ENCODE measurements at regions not wholly inside any gene's neighbourhood (a gene's known extent, or its start where the extent isn't known, plus 50 kb on each side); places are given as distances from the start of the nearest gene placed in this dataset.

DNA sequence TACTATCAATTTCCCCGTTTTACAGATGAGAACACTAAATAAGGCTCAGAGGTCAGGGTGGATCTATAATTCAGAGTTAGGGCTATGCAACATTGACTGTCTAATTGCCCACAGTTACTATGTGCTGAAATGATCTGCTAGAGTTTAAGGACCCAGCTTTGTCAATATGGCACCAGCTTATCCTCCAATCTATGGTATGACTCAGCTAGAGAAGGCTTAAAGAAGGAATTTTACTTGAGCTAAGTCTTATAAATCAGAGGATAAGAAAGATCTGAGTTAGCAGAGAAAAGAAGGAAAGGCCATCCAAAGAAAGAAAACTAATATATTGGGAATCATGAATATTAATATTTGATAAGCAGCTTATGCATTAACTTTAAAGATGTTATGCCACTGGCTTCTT lies 78.1 kb downstream of the ASB9 start:
- DNase-seq: no peak

DNA sequence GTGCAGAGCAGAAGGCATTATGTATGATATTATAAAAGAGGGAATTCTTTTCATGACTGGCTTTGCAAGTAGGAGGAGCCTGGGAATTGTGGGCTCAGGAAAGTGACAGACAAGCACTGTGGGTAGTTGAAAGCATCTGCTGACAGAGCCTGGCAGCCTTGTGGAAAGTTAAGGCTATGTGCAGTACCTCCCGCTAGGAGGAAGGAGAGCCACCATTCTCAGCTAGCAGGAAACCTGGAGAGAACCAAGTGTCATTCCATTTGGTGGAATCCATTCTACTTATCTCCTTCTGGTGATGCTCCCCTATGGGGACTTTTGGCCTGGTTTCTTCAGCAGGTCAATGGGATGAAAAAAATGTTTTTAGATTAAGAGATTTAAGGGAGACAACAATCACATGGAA lies 81.8 kb downstream of the ASB9 start:
- DNase-seq: no peak

DNA sequence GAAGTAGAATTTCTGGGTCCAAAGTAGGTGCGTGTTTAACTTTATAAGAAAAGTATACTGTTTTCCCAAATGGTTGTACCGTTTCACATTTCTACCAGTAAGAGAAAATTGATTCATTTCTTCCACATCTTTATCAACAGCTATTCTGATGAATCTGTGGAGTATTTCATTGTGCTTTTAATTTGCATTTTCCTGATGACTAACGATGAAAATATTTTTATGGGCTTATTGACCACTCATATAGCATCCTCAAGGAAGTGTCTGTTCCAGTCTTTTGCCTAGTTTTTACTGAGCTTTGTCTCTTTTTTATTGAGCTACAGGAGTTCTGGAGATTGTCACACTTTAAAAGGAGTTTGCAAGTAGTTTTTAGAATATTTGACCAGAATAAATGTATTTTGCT lies 92.6 kb downstream of the ASB9 start:
- no peak for DNase-seq

DNA sequence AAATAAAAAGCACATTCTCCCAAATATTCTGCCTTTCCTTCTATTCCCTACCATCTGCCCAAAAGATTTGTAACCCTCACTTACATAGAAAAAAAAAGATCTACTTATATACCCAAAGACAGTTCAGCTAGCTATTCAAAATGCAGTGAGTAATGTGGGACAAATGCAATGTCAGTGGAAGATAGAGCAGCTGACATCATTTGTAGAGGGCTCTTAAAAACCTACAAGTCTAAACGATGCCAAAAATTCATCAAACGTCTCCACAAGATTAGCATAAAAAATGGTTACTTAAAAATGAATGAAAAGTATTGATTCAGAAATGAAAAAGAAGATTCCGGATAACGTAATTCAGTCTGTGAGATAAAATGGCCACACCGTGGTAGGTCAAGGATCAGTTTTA lies 96.5 kb downstream of the ASB9 start:
- no peak for DNase-seq

DNA sequence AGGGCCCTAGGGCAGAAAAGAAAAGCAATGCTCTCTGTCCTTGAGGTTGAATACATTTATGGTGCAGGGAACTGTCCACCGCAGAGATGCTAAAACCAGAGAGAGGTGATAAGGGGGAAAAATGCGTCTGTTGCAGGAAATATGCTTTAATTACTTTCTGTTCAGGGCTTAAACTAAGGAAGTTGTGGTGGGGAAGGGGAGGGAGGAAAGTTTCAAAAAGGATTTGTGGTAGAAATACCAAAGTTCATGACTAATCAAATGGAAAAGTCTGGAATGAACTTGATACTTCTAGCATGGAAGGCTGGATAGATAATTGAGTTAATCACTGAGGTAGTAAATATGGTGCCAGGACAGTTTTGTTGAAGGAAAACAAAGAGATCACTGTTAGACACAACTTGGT lies 99.0 kb downstream of the ASB9 start:
- no peak for DNase-seq

DNA sequence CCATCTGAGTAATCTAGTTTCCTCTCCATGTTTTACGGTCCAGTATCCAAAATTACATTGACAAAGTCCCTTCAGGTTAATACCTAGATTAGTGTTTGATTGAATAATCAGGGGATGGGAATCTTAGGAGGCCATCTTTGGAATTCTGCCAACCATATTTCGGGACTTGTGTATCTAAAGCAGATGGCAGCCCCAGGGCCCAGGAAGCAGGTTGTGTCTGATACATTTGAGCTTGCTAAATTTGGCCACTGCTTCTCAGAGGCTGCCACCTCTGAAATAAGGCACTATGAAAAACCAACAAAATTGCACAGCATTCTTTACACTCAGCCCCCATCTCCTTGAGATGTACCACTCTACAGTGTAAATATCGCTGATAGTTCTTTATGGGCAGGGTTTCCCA lies 102.1 kb downstream of the ASB9 start:
- no peak for DNase-seq

DNA sequence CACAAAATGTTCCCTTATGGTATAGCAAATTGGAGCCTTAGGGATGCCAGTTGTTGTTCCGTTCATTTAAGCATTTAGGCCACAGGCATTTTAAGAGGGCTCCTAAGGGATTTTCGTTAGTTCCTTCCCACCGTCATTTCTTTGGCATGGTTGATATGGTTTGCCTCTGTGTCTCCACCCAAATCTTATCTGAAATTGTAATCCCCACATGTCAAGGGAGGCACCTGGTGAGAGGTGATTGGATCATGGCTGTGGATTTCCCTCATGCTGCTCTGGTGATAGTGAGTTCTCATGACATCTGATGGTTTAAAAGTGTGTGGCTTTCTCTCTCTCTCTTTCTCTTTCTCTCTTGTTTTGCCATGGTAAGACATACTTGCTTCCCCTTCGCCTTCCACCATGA lies 104.1 kb downstream of the ASB9 start:
- no peak for DNase-seq

DNA sequence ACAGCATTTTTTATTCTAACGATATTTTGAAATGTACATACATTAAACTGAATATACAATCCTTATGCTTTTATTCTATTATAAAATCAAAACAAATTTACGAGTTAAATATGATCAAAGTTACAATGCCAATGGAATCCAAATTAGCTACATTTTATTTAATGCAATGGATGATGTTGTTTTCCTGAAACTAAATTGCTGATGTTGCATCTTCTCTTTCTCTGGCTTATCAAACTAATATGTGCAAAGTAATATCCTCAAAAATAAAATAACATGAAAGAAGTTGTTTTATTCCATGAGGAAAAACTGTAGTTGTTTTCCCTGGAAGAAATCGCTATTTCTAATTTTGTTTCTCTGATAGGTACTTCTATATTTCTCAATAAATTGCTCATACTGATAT lies 106.8 kb downstream of the ASB9 start:
- no peak for DNase-seq

DNA sequence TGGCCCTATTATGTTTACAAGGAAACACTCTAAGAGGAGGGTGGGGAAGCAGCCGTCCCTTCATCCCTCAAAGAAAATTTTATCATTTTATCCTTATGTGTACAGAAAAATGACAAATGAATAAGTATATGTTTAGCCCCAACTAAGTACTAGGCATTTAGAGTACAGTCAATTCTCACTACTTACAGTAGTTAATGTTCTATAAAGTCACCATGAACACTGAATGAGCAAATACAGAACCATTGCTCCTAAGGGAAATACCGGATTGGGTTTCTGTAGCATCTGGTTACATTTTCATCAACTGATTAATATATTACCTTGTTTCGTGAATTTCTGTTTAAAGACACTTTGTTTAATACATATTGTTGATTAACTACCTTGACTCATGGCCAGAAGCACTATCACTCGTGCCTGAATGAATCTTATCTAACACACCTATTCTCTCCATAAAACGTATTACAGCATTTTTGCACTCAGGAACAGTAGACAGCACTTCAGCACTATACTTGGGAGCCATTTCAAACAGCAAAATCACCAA lies 109.3 kb downstream of the ASB9 start:
- no peak for DNase-seq

DNA sequence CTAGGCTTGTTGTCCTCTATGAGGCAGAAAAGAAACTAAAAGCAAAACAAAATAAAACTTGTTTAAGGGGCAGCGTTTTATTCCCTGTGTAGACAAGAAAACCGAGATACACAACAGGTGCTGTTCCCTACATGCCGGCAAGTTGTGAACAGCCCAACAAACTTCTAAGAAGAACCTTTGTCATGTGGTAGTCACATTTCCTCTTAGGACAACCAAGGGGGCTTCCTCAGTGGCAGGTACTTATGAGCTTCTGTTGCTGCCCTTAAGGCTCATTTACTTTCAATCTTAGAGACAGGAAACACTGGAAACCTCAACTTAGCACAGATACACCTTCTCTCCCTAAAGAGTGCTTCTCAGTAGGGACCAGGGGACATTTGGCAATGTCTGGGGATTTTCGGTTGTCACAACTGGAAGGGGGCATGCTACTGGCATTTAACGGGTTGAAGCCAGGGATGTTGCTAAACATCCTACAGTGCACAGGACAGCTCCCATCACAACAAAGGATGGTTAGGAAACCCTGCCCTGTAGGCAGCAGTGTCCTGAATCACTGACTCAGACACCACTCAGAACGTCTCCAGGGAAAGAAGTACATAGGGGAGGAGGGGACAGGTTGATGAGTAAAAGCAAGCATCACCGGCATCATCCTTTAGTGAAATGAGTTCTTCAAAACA lies 111.0 kb downstream of the ASB9 start:
- DNase-seq: peak; percentile 1

DNA sequence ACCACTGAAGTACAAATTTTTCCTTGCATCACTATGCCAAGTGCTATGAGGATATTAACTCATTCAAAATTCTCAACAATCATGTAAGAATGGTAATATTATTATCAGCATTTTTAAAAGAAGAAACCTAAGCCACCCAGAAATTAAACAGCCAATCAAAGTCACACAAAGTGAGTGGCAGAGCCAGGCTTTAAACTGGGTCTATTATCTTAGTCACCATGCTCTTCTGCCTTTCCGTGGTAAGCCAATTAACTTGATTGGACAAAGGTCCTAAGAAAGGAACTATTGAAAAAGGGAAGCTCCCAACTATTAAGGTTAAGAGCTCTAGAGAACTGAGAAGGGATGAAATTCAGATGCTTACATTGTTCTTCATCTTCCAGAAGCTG lies 111.5 kb downstream of the ASB9 start:
- DNase-seq: no peak

DNA sequence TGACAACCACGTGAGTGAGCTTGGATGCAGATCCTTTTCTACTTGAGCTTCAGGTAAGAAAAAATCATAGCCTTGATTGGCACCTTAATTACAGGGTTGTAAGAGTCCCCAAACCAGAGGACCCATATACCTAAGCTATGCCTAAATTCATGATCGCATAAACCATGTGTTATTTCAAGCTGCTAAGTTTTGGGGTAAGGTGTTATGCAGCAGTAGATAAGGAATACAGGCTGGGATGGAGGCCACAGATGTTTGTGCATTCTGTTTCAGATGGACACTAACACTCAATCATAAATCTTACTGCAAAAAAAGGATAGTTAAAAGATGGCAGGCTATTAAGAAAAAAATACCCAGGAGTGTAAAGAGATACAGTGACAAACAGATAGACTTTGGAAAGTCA lies 112.3 kb downstream of the ASB9 start:
- DNase-seq: no peak

DNA sequence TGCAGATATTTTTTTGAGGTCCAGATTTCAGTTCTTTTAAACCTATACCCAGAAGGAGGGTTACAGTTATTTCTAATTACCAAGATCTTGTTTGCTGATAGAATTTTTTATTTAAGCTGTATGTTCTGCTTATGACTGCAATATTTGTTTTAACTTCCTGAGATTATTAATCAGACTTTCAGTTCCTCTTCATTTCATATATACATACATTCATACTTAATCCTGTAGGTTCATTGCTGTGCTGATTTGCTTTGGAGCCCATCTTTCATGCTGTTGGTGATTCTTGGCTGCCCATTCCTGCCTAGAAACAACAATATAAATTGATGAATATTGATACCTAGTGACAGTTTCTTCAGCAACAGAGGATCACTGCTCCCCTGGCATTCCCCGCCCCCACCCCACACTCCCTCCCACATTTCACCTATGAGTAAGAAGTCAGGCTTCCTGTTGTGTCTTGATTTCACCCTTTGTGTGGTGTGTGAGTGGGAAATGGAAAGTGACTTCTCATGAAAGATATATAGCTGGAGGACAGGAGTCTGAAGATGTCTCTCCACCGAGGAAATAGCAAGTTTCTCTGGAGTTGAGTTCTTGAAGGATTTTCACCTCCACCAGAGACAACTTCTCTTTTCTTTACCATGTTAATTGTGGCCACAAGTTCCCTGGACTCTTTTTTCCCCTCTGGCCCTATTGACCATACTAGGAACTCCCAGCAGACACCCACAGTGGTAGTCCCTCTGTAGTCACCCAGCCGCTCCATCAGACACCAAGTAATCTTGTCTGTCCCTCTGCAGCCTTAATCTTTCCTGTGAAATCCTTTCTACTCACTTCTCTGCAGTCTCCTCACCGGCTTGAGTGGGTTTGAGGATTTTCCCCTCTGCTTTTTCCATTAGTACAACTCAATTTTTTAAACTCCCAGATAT lies 118.4 kb downstream of the ASB9 start:
- DNase-seq: peak; percentile 39

DNA sequence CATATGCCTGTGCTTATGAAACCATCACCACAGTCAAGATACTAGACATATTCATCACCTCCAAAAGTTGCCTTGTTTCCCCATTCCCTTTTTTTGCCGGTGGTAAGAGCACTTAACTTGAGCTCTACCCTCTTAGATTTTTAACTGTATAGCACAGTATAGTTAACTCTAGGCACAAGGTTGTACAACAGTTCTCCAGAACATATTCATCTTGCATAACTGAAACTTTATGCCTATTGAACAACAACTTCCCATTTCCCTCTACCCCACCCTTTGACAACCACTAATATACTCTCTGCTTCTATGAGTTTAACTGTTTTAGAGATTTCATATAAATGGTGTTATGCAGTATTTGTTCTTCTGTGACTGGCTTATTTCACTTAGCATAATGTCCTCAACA lies 119.3 kb downstream of the ASB9 start:
- no peak for DNase-seq

DNA sequence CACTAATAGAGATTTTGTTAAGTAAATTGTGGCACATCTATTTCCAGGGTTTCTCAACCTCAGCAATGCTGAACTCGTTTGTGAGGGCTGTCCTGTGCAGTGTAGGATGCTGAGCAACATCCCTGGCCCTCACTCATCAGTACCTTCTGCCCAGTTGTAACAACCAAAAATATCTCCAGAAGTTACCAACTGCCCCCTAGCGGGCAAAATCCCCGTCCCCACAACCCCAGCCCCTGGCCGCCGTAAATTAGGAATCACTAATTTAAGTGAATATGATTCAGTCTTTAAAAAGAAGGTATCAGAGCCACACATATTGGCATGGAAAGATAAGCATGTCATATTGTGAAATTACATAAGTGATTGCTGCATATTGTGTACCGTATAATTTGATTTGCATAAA lies 123.4 kb downstream of the ASB9 start:
- peak; percentile 27 for DNase-seq

DNA sequence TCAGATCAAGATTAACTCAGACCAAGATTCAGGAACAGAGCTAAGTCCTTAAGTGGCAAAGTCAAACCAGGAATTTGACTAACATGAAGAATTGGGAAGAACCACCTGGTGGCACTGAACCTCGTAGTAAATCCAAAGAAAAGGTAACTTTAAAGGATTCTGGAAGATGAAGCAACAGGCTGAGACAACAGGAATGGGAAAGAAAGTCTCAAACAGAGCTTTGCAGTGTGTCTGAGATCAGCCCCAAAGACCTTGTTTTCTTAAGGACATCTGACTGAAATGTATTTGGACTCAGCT lies 126.1 kb downstream of the ASB9 start:
- no peak for DNase-seq

DNA sequence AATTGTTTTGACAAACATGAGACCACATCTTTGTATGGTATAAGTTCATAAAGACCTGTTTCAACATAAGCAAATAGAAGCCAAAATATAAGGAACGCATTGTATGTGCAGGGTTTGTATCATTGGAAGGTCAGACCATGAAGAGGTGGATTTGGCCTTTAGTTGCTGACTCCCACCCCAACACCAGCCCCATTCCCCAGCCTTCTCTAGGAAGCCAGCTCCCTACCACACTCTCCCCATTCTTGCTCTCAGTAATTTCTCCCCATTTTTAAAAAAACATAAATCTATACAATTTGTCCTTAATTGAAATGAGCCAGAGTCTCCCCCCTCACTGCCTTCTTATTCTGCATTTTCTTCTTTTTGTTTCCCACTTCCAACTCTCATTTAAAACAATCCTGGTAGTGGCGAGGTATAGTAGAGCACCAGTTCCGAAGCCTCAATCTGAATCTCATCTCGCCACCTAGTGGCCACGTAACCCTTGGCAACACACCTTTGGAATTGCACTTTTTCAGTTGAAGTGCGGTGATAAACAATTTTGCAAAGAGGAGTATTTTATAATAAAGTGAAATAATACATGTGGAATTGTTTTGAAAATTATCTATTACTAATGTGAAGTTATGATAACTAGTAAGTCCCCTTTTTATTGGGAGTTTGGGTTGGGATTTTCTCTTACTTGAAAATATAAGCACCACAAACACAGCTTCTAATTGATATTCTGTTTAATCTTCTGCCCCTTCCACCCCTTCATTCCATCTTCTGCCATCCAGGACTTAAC lies 126.6 kb downstream of the ASB9 start:
- peak; percentile 58 for DNase-seq

DNA sequence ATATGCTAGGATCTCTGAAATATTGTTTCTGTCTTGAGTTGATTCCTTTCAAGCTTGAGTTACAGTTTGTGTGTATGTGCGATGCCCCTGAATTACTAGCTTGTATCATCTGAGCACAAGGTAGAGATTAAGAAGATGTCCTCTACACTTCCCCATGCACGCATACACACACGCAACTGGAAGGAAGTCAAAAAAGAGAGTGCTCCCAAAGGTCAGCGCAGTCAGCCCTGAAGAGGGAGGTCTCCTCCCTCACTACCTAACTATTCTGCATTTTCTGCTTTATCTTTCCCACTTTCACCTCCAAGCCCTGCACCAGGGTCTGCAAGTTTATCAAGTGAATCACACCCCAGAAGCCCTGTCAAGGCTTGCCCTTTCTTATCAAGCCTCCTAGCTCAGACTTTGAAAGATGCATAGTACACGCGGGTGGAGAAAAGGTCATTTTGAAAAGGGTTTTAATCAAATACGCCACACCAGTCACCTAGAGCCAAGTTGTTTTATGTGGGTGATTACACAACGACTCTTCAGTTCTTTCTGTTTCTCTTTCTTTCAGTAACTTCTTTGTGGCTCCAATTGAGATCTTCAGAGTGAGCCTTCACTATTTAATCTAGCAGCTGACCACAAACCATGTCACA lies 127.7 kb downstream of the ASB9 start:
- no peak for DNase-seq

DNA sequence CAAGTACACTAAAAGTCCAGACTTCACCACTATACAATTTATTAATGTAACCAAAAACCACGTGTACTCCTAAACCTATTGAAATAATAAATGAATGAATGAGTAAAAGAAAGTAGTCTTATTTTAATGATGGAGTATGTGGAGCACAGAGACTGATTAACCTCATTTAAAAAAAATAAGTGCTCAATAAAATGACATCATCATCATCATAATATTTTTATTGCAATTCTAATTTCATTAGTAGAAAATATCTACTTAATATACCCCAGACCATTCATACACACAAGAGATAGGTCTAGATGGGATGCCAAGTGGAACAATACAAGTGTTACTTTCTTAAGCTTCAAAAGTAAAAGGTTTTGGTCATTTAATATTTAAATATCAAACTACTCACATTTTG lies 133.1 kb downstream of the ASB9 start:
- no peak for DNase-seq

DNA sequence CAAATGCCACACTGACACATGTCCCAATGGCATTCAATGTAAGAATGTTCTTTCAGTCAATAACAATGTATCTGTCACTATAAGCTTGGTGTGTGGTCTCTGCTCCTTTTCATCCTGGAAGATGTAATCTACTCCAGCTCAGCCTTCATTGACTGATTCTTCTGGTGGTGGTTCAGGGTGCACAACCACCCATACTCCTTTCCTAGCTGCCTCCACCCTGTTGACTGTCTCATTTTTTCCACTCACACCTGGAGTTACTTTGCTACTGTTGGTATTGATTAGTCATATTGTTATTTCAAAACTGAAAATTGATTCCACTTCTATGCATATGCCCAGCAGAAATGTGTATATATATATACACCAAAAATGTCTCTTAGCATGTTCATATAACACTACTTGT lies 140.5 kb downstream of the ASB9 start:
- DNase-seq: no peak

DNA sequence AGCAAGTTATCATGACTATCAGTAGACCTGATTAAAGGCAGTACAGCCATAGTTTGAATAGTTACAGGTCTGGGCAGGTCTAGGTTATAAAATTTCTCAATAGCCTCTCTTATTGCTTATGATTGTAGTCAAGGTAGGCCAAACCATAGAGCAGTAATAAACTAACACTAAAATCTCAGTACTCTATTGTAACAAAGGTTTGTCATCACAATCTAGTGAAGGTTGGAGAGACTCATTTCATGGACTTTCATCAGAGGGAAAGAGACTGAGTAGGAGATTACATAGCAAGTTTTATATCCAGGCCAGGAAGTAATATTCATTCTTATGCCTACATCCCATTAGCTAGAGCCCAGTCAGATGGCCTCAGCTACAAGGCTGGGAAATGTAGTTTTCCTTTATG lies 141.0 kb downstream of the ASB9 start:
- DNase-seq: no peak

DNA sequence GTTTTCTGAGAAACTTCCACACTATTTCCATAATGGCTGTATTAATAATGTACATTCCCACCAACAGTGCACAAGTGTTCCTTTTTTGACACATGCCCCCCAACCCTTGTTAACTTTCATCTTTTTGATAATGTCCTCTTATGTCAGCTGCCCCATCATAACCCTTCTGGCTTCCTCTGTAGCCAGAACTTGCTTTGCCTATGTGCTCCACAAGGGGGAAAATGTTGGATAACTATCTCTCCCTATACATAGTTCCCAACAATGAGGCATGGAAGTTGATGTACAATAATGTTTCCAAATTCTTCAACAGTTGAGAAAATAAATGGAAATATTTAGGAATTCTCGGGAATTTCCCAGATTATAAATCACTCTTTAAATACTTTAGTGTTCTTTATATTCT lies 142.9 kb downstream of the ASB9 start:
- DNase-seq: no peak

DNA sequence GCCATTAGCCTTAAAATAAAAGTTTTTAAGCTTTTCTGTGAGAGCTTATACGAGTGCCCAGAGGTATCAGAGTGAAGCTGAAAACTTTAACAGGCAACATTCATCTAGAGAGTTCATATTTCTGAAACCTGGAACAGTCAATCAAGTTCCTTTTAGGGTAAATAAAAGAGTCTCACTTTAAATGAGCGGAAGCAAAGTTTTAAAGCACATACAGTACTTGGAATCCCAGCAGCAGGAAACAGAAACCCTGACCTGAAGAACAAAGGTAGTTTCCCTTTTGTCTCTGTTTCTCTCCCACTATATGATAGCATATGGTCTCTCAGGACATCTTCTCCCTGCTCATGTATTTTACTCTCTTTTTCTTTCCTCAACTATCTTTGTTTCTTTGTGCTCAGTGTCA lies 153.0 kb downstream of the ASB9 start:
- DNase-seq: no peak
